Activated naive CD8-positive, alpha-beta T cell (primary cell): ENCODE measurements at regions not wholly inside any gene's neighbourhood (a gene's known extent, or its start where the extent isn't known, plus 50 kb on each side); places are given as distances from the start of the nearest gene placed in this dataset.
"Not testable (repeated sequence)": the region's sequence is repeated elsewhere in the genome, so short reads cannot be mapped to it uniquely, and the experiment has no call there.

Source experiments
- H3K27ac Mint-ChIP-seq: one replicate; pipeline ENCODE4 v1.8.0; 2021; ENCODE audit warnings: mixed read lengths
- H3K27me3 Mint-ChIP-seq: one replicate; pipeline ENCODE4 v1.8.0; 2021; ENCODE audit warnings: mixed read lengths
- H3K36me3 Mint-ChIP-seq: one replicate; pipeline ENCODE4 v1.8.0; 2021; ENCODE audit warnings: mixed read lengths
- H3K4me1 Mint-ChIP-seq: one replicate; pipeline ENCODE4 v1.8.0; 2021; ENCODE audit warnings: low read depth, mixed read lengths
- H3K4me3 Mint-ChIP-seq: one replicate; pipeline ENCODE4 v1.8.0; 2021; ENCODE audit warnings: mild to moderate bottlenecking, mixed read lengths
- H3K9me3 Mint-ChIP-seq: one replicate; pipeline ENCODE4 v1.8.0; 2021; ENCODE audit warnings: low read depth, mixed read lengths

- Mint-ChIP-seq H3K9me3 (no peaks in the 10 kb centered on the region), H3K4me3 (no peak overlapping the region), H3K36me3 (no peaks in the 10 kb centered on the region), H3K4me1 (peaks cover 12% of the 10 kb centered on the region), H3K27me3 (no peaks in the 10 kb centered on the region), H3K27ac (no peak overlapping the region)
Measured at GRCh38 chr12:66808606-66809005, 129.7 kb upstream of the GRIP1 start.

GRCh38 chr12:66813137-66813892 lies 134.4 kb upstream of the GRIP1 start:
- no peak overlapping the region for H3K4me3 Mint-ChIP-seq
- H3K4me1 Mint-ChIP-seq, result peaks cover 14% of the 10 kb centered on the region
- no peaks in the 10 kb centered on the region for H3K36me3 Mint-ChIP-seq
- no peaks in the 10 kb centered on the region for H3K9me3 Mint-ChIP-seq
- no peaks in the 10 kb centered on the region for H3K27me3 Mint-ChIP-seq
- no peak overlapping the region for H3K27ac Mint-ChIP-seq

- Mint-ChIP-seq H3K27ac (no peak overlapping the region), H3K4me1 (peaks cover 1% of the 10 kb centered on the region), H3K4me3 (no peak overlapping the region), H3K36me3 (no peaks in the 10 kb centered on the region), H3K27me3 (no peaks in the 10 kb centered on the region), H3K9me3 (no peaks in the 10 kb centered on the region)
Measured at GRCh38 chr12:66819587-66819986, 140.7 kb upstream of the GRIP1 start.

- no peak overlapping the region for H3K4me3 Mint-ChIP-seq
- no peaks in the 10 kb centered on the region for H3K36me3 Mint-ChIP-seq
- H3K27ac Mint-ChIP-seq, result no peak overlapping the region
- no peaks in the 10 kb centered on the region for H3K9me3 Mint-ChIP-seq
- peaks cover 5% of the 10 kb centered on the region for H3K4me1 Mint-ChIP-seq
- H3K27me3 Mint-ChIP-seq, result no peaks in the 10 kb centered on the region
Measured at GRCh38 chr12:66822961-66823360, 144.1 kb upstream of the GRIP1 start.

GRCh38 chr12:66823857-66824570 lies 145.1 kb upstream of the GRIP1 start:
- no peak overlapping the region for H3K27ac Mint-ChIP-seq
- H3K9me3 Mint-ChIP-seq, result no peaks in the 10 kb centered on the region
- no peaks in the 10 kb centered on the region for H3K27me3 Mint-ChIP-seq
- no peaks in the 10 kb centered on the region for H3K36me3 Mint-ChIP-seq
- H3K4me3 Mint-ChIP-seq, result no peak overlapping the region
- H3K4me1 Mint-ChIP-seq, result peaks cover 14% of the 10 kb centered on the region

GRCh38 chr12:66825921-66826320 lies 147.0 kb upstream of the GRIP1 start:
- not testable (repeated sequence) for H3K36me3 Mint-ChIP-seq, H3K27ac Mint-ChIP-seq, H3K4me3 Mint-ChIP-seq, H3K27me3 Mint-ChIP-seq, H3K9me3 Mint-ChIP-seq
- peaks cover 32% of the 10 kb centered on the region for H3K4me1 Mint-ChIP-seq

- peaks cover 52% of the 10 kb centered on the region for H3K4me1 Mint-ChIP-seq
- peak overlapping the region; percentile 75 for H3K27ac Mint-ChIP-seq
- no peaks in the 10 kb centered on the region for H3K9me3 Mint-ChIP-seq
- H3K27me3 Mint-ChIP-seq, result no peaks in the 10 kb centered on the region
- no peaks in the 10 kb centered on the region for H3K36me3 Mint-ChIP-seq
- H3K4me3 Mint-ChIP-seq, result peak overlapping the region; percentile 68
Measured at GRCh38 chr12:66829660-66830325, 150.9 kb upstream of the GRIP1 start.

- Mint-ChIP-seq H3K36me3 (no peaks in the 10 kb centered on the region), H3K9me3 (no peaks in the 10 kb centered on the region), H3K27me3 (no peaks in the 10 kb centered on the region), H3K27ac (no peak overlapping the region), H3K4me3 (no peak overlapping the region), H3K4me1 (peaks cover 53% of the 10 kb centered on the region)
Measured at GRCh38 chr12:66831495-66831894, 152.6 kb upstream of the GRIP1 start.

- Mint-ChIP-seq H3K36me3 (no peaks in the 10 kb centered on the region), H3K9me3 (no peaks in the 10 kb centered on the region), H3K4me3 (no peak overlapping the region), H3K27ac (no peak overlapping the region), H3K4me1 (peaks cover 62% of the 10 kb centered on the region), H3K27me3 (no peaks in the 10 kb centered on the region)
Measured at GRCh38 chr12:66832997-66833396, 154.1 kb upstream of the GRIP1 start.

GRCh38 chr12:66836623-66837310 lies 157.9 kb upstream of the GRIP1 start:
- Mint-ChIP-seq H3K4me1 (peaks cover 27% of the 10 kb centered on the region), H3K27ac (no peak overlapping the region), H3K36me3 (peaks cover 4% of the 10 kb centered on the region), H3K27me3 (no peaks in the 10 kb centered on the region), H3K4me3 (no peak overlapping the region), H3K9me3 (no peaks in the 10 kb centered on the region)

- H3K36me3 Mint-ChIP-seq, result peaks cover 4% of the 10 kb centered on the region
- H3K9me3 Mint-ChIP-seq, result no peaks in the 10 kb centered on the region
- H3K4me1 Mint-ChIP-seq, result peaks cover 22% of the 10 kb centered on the region
- no peak overlapping the region for H3K27ac Mint-ChIP-seq
- H3K27me3 Mint-ChIP-seq, result no peaks in the 10 kb centered on the region
- no peak overlapping the region for H3K4me3 Mint-ChIP-seq
Measured at GRCh38 chr12:66837311-66837627, 158.4 kb upstream of the GRIP1 start.

- Mint-ChIP-seq H3K4me1 (peaks cover 15% of the 10 kb centered on the region), H3K4me3 (no peak overlapping the region), H3K27me3 (no peaks in the 10 kb centered on the region), H3K27ac (no peak overlapping the region), H3K9me3 (no peaks in the 10 kb centered on the region), H3K36me3 (peaks cover 4% of the 10 kb centered on the region)
Measured at GRCh38 chr12:66838366-66838765, 159.5 kb upstream of the GRIP1 start.

GRCh38 chr12:66848967-66849366 lies 170.1 kb upstream of the GRIP1 start:
- no peaks in the 10 kb centered on the region for H3K9me3 Mint-ChIP-seq
- no peaks in the 10 kb centered on the region for H3K4me1 Mint-ChIP-seq
- H3K36me3 Mint-ChIP-seq, result peaks cover under 1% of the 10 kb centered on the region
- no peak overlapping the region for H3K27ac Mint-ChIP-seq
- H3K27me3 Mint-ChIP-seq, result peaks cover under 1% of the 10 kb centered on the region
- H3K4me3 Mint-ChIP-seq, result no peak overlapping the region

- Mint-ChIP-seq H3K9me3 (no peaks in the 10 kb centered on the region), H3K36me3 (peaks cover 2% of the 10 kb centered on the region), H3K27me3 (peaks cover 2% of the 10 kb centered on the region), H3K27ac (no peak overlapping the region), H3K4me3 (no peak overlapping the region), H3K4me1 (peaks cover 1% of the 10 kb centered on the region)
Measured at GRCh38 chr12:66851134-66851533, 172.3 kb upstream of the GRIP1 start.

- Mint-ChIP-seq H3K4me3 (no peak overlapping the region), H3K27ac (no peak overlapping the region), H3K27me3 (peaks cover 2% of the 10 kb centered on the region), H3K36me3 (peaks cover 2% of the 10 kb centered on the region), H3K9me3 (no peaks in the 10 kb centered on the region), H3K4me1 (peaks cover 1% of the 10 kb centered on the region)
Measured at GRCh38 chr12:66852091-66852490, 173.2 kb upstream of the GRIP1 start.
